ENCODE measurements at regions not wholly inside any gene's neighbourhood (a gene's known extent, or its start where the extent isn't known, plus 50 kb on each side); places are given as distances from the start of the nearest gene placed in this dataset.

DNA sequence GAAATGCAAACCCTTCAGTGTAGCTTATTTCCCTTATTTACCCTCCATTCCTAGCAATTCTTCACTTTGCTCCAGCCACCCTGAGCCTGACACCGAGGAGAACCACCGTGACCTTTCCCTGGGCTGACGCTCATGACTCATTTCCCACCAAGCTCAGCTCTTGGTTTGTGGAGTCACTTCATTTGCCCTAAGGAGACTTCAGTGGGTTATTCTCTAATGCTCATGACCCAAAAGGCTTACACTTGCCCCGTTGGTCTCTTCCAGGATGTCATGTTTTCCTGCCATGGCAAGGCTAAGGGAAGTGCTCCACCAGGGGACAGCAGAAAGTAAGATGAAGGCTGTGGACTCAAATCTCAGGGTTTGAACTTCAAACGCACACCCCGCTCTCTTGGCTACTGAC is 161.0 kb downstream of the CBLN1 start:
- ChIA-PET POLR2A (ENCODE audit: low non-redundant PET) (no interaction called here), CTCF (no interaction called here)
- no peak for TF ChIP-seq CTCF (conservative IDR thresholded peaks at IDR 0.05; ENCODE audit: low read depth)
- H3K27ac ChIP-seq: no peak overlapping the region
- DNase-seq (ENCODE audit: low spot score): peak; percentile 8

GRCh38 chr16:49116873-49117272 is 164.8 kb downstream of the CBLN1 start:
- H3K27ac ChIP-seq: peak overlapping the region; percentile 17; the same call in 1 of the 2 replicates
- POLR2A ChIA-PET (ENCODE audit: low non-redundant PET): no interaction called here
- CTCF ChIA-PET: interaction anchor here (0.5 kb wide), 1 partner anchor 209 kb away, joined by 4 read pairs; no protein-coding TSS in a partner anchor
- peak; percentile 83 for DNase-seq (ENCODE audit: low spot score)
- no peak for TF ChIP-seq CTCF (conservative IDR thresholded peaks at IDR 0.05; ENCODE audit: low read depth)

DNA sequence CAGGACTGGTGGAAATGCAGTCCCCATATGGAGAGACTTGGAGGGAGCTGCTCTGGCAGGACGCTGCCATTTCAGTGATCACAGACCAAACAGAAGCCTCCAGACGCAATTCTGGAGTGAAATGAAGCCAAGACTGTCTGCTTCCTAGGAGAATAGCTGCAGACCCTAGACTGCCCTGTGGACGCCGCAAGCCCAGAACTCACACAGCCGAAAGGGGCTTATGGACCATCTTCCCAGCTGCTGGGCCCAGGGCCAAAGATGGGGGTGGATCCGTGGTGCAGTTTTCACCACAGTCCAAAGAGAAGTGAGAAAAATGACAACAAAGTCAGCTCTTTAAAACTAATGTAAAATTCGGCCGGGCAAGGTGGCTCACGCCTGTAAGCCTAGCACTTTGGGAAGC is 165.7 kb downstream of the CBLN1 start:
- POLR2A ChIA-PET (ENCODE audit: low non-redundant PET): no interaction called here
- CTCF ChIA-PET: no interaction called here
- no peak overlapping the region for H3K27ac ChIP-seq
- no peak for TF ChIP-seq CTCF (conservative IDR thresholded peaks at IDR 0.05; ENCODE audit: low read depth)
- no peak for DNase-seq (ENCODE audit: low spot score)

DNA sequence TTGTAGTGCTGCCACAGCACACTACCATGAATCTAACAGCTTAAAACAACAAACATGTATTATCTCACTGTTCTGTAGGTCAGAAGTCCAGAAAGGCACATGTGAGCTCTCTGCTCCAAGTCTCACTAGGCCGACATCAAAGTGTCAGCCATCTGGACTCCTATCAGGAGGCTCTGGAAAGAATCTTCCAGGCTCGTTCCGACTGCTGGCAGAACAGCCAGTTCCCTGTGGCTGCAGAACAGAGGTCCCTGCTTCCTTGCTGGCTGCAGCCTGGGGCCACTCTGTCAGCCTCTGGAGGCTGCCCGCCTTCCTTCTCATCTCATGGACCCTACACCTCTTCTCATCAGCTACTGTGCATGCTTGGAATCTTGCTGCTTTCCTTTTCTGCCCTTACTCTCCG is 168.9 kb downstream of the CBLN1 start:
- no peak for TF ChIP-seq CTCF (conservative IDR thresholded peaks at IDR 0.05; ENCODE audit: low read depth)
- CTCF ChIA-PET: no interaction called here

GRCh38 chr16:49111351-49111750 is 170.3 kb downstream of the CBLN1 start:
- CTCF ChIA-PET: no interaction called here
- DNase-seq (ENCODE audit: low spot score): no peak

More for the DNA sequence above, 168.9 kb downstream of the CBLN1 start:
- H3K27ac ChIP-seq: no peak overlapping the region
- POLR2A ChIA-PET (ENCODE audit: low non-redundant PET): no interaction called here
- no peak for DNase-seq (ENCODE audit: low spot score)

GRCh38 chr16:49108611-49109010 is 173.0 kb downstream of the CBLN1 start:
- POLR2A ChIA-PET (ENCODE audit: low non-redundant PET): no interaction called here
- no peak for TF ChIP-seq CTCF (conservative IDR thresholded peaks at IDR 0.05; ENCODE audit: low read depth)
- CTCF ChIA-PET: interaction anchor here (0.6 kb wide), 1 partner anchor 22 kb away, joined by 4 read pairs; no protein-coding TSS in a partner anchor
- DNase-seq (ENCODE audit: low spot score): no peak
- no peak overlapping the region for H3K27ac ChIP-seq

More at GRCh38 chr16:49111351-49111750, 170.3 kb downstream of the CBLN1 start:
- POLR2A ChIA-PET (ENCODE audit: low non-redundant PET): no interaction called here
- no peak overlapping the region for H3K27ac ChIP-seq
- no peak for TF ChIP-seq CTCF (conservative IDR thresholded peaks at IDR 0.05; ENCODE audit: low read depth)

DNA sequence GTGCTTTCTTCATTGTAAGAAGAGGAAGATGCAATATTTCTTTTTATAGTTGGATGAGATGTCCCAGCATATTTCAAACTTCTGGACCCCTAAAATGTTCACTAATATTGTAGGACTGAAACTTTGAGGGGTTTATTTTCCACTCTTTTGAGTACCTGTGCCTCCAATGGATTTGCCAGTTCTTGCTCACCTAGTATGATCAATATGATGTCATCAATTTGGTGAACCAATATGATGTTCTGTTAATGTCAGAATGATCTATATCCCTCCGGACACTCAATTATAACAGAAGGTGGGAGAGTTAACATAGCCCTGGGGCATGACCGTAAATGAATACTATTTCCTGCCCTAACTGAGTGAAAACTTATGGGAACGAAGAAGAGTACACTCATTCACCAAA is 178.3 kb downstream of the CBLN1 start:
- CTCF ChIA-PET: no interaction called here
- POLR2A ChIA-PET (ENCODE audit: low non-redundant PET): no interaction called here
- no peak for DNase-seq (ENCODE audit: low spot score)

More for the DNA sequence above, 178.3 kb downstream of the CBLN1 start:
- TF ChIP-seq CTCF (conservative IDR thresholded peaks at IDR 0.05; ENCODE audit: low read depth): no peak
- H3K27ac ChIP-seq: no peak overlapping the region

Measured in RWPE1 (cell line).